B cell (primary cell): ENCODE measurements at regions not wholly inside any gene's neighbourhood (a gene's known extent, or its start where the extent isn't known, plus 50 kb on each side); places are given as distances from the start of the nearest gene placed in this dataset. TPM values are rescaled to one million over a fixed set of nuclear protein-coding genes. Genes with fewer than 3 reads are reported as not detected.

ENCODE experiments used
- ATAC-seq: fragments of 200-7000 bp; cut with Tn5 transposase; one replicate; pipeline ENCODE4 v1.10.0; 2021; ENCODE audit warnings: low read depth, mild to moderate bottlenecking, moderate number of reproducible peaks, moderate library complexity
- CTCF ChIA-PET: fragments of 350-600 bp; sonication (Branson Sonifier 250); formaldehyde crosslinking; loops from one replicate; lab custom pipeline; 2021; ENCODE audit warnings: antibody characterized with exemption, inconsistent platforms; lab: Charles Lee
- POLR2A ChIA-PET: fragments of 350-600 bp; sonication (Branson Sonifier 250); formaldehyde crosslinking; loops from one replicate; lab custom pipeline; 2021; ENCODE audit warnings: antibody characterized with exemption; lab: Charles Lee
- DNase-seq: peaks from one replicate; pipeline ENCODE4 v3.0.0; 2013
- H2AFZ ChIP-seq: 2 replicates; pipeline ENCODE4 v1.6.1; 2012; ENCODE audit warnings: mild to moderate bottlenecking, low read depth, low read length; ENCODE audit not compliant: insufficient read depth, poor library complexity, severe bottlenecking
- H3K27ac ChIP-seq, 2 donors: 1 replicate in 1 of 2; 2 replicates in 1 of 2; pipeline ENCODE4 v1.5.1; 2012 to 2013; ENCODE audit warnings: low read length in 2 of 2, mild to moderate bottlenecking in 2 of 2, moderate library complexity in 1 of 2
- H3K27me3 ChIP-seq, 4 experiments: fragments of 200-600 bp in 1 of 4; sonication (generic) in 1 of 4; replicated peaks in 1 of 4; 1 replicate in 2 of 4; 2 replicates in 2 of 4; pipeline versions ENCODE4 v1.6.1 to v1.7.0; 2013 to 2016; ENCODE audit warnings: low read length in 3 of 4, mild to moderate bottlenecking in 2 of 4, mixed read lengths in 1 of 4, moderate library complexity in 1 of 4; ENCODE audit not compliant: insufficient read depth in 4 of 4, control insufficient read depth in 3 of 4; ENCODE audit errors: control extremely low read depth in 1 of 4
- H3K36me3 ChIP-seq, 2 experiments: replicated peaks in 1 of 2; 1 replicate in 1 of 2; 2 replicates in 1 of 2; pipeline versions ENCODE4 v1.6.1 to v1.7.1; 2013; ENCODE audit warnings: low read length in 1 of 2; ENCODE audit not compliant: insufficient read depth in 2 of 2, control insufficient read depth in 1 of 2; ENCODE audit errors: control extremely low read depth in 1 of 2, extremely low read depth in 1 of 2
- H3K4me1 ChIP-seq, 2 donors: fragments of 200-600 bp in 1 of 2; sonication (generic) in 1 of 2; 1 replicate in 1 of 2; 2 replicates in 1 of 2; pipeline versions ENCODE4 v1.5.1 to v1.6.1; 2013 to 2017; ENCODE audit warnings: low read length in 2 of 2; ENCODE audit not compliant: control insufficient read depth in 2 of 2, insufficient read depth in 2 of 2
- H3K4me2 ChIP-seq: replicated peaks from 2 replicates; pipeline ENCODE3; 2012; ENCODE audit warnings: mild to moderate bottlenecking, low read depth, low read length; ENCODE audit not compliant: poor library complexity, severe bottlenecking
- H3K4me3 ChIP-seq, 5 experiments: fragments of 200-600 bp in 1 of 5; sonication (generic) in 1 of 5; 1 replicate in 3 of 5; 2 replicates in 2 of 5; pipeline versions ENCODE4 v1.5.1 to v1.7.0; 2011 to 2016; ENCODE audit warnings: low read length in 4 of 5, mild to moderate bottlenecking in 4 of 5, low read depth in 2 of 5, control low read depth in 1 of 5, moderate library complexity in 1 of 5; ENCODE audit not compliant: insufficient read depth in 1 of 5; ENCODE audit errors: control extremely low read depth in 1 of 5, extremely low read depth in 1 of 5
- H3K79me2 ChIP-seq: fragments of 200-600 bp; sonication (generic); one replicate; pipeline ENCODE4 v1.6.0; 2016; ENCODE audit warnings: low read length; ENCODE audit not compliant: control insufficient read depth, insufficient read depth
- H3K9ac ChIP-seq: fragments of 200-600 bp; sonication (generic); 2 replicates; pipeline ENCODE4 v1.6.1; 2017; ENCODE audit warnings: mild to moderate bottlenecking, low read length, moderate library complexity
- H3K9me3 ChIP-seq, 3 donors: one replicate each; pipeline versions ENCODE4 v1.6.1 to v1.7.1; 2013; ENCODE audit warnings: low read length in 2 of 3; ENCODE audit not compliant: control insufficient read depth in 2 of 3, insufficient read depth in 1 of 3; ENCODE audit errors: control extremely low read depth in 1 of 3
- H4K20me1 ChIP-seq: 2 replicates; pipeline ENCODE4 v1.6.0; 2012; ENCODE audit warnings: mild to moderate bottlenecking, low read length; ENCODE audit not compliant: insufficient read depth, control insufficient read depth, poor library complexity, severe bottlenecking
- H3K27ac Mint-ChIP-seq: one replicate; pipeline ENCODE4 v1.8.0; 2021; ENCODE audit warnings: mixed read lengths
- H3K27me3 Mint-ChIP-seq: one replicate; pipeline ENCODE4 v1.8.0; 2021; ENCODE audit warnings: mixed read lengths
- H3K4me1 Mint-ChIP-seq: one replicate; pipeline ENCODE4 v1.8.0; 2021; ENCODE audit warnings: mixed read lengths
- H3K4me3 Mint-ChIP-seq: one replicate; pipeline ENCODE4 v1.8.0; 2021; ENCODE audit warnings: mixed read lengths
- H3K9me3 Mint-ChIP-seq: one replicate; pipeline ENCODE4 v1.8.0; 2022; ENCODE audit warnings: mixed read lengths; ENCODE audit not compliant: insufficient read depth
- EZH2 ChIP-seq: IDR thresholded peaks from 2 replicates; pipeline ENCODE4 v1.6.1; 2012; ENCODE audit warnings: borderline replicate concordance, low read depth, mild to moderate bottlenecking, moderate library complexity, low read length; ENCODE audit not compliant: insufficient read depth, poor library complexity, severe bottlenecking
- WGBS: methylation state at CpG from one replicate; pipeline ENCODE4 v1.1.5; 2013; ENCODE audit warnings: missing lambda C conversion rate; ENCODE audit not compliant: insufficient coverage; 5-methylcytosine and 5-hydroxymethylcytosine counted together
- intact Hi-C: fragments of 100-400 bp; cut with micrococcal nuclease; formaldehyde crosslinking; loops from one replicate; pipeline ENCODE4 v1.10.0; 2022
- small RNA-seq: library from RNA; depleted of rRNA; stranded (forward); fragments of <200 nt; gene quantifications from one replicate; pipeline ENCODE3, GENCODE V24; 2012; ENCODE audit warnings: low replicate concordance, low read depth; ENCODE audit not compliant: insufficient read length
- TF ChIP-seq, protein P1 (sequence below): fragments of 200-600 bp; IDR thresholded peaks from one replicate; pipeline ENCODE4 v1.8.0; 2022; ENCODE audit warnings: antibody characterized with exemption, mild to moderate bottlenecking

DNA sequence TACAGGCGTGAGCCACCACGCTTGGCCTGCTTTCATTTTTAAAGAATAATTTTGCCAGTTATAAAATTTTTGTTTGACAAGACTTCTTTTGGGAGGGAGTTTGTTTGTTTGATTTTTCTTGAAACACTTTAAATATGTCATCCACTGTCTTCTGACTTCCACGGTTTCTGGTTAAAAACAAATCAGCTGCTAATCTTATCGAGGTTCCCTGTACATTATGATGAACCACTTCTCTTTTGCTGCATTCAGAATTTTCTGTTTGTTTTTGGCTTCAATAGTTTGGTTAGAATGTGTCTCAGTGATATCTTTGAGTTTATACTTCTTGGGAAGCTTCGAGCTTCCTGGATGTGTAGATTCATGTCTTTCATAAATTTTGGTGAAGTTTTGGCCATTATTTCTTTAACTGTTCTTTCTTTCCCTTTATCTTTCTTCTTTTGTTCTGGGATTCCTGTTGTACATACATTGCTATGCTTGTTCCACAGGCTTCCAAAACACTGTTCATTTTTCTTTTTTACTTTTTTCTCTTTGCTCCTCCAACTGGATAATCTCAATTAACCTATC is 60.8 kb downstream of the MSX2 start:
- WGBS, result no CpG with 5 or more reads among the region's 5 CpGs
- no peaks in the 10 kb centered on the region for H3K36me3 ChIP-seq
- H3K79me2 ChIP-seq, result no peaks in the 10 kb centered on the region
- no peak overlapping the region for H3K4me3 ChIP-seq
- CTCF ChIA-PET, result no interaction called here
- intact Hi-C loops, result no loop called here
- no peaks in the 10 kb centered on the region for H3K9me3 ChIP-seq
- no peaks in the 10 kb centered on the region for H3K4me1 ChIP-seq
- H3K9ac ChIP-seq, result no peak overlapping the region
- no peak for DNase-seq
- H4K20me1 ChIP-seq, result no peaks in the 10 kb centered on the region
- Mint-ChIP-seq H3K9me3 (peaks cover 6% of the 10 kb centered on the region), H3K27me3 (peaks cover 4% of the 10 kb centered on the region), H3K27ac (no peak overlapping the region), H3K4me1 (no peaks in the 10 kb centered on the region), H3K4me3 (no peak overlapping the region)
- no peak overlapping the region for H3K4me2 ChIP-seq
- POLR2A ChIA-PET, result no interaction called here
- H3K27ac ChIP-seq, result no peak overlapping the region
- no peak overlapping the region for H2AFZ ChIP-seq
- no peaks in the 10 kb centered on the region for H3K27me3 ChIP-seq
- no peak for ATAC-seq
- TF ChIP-seq, protein P1, sequence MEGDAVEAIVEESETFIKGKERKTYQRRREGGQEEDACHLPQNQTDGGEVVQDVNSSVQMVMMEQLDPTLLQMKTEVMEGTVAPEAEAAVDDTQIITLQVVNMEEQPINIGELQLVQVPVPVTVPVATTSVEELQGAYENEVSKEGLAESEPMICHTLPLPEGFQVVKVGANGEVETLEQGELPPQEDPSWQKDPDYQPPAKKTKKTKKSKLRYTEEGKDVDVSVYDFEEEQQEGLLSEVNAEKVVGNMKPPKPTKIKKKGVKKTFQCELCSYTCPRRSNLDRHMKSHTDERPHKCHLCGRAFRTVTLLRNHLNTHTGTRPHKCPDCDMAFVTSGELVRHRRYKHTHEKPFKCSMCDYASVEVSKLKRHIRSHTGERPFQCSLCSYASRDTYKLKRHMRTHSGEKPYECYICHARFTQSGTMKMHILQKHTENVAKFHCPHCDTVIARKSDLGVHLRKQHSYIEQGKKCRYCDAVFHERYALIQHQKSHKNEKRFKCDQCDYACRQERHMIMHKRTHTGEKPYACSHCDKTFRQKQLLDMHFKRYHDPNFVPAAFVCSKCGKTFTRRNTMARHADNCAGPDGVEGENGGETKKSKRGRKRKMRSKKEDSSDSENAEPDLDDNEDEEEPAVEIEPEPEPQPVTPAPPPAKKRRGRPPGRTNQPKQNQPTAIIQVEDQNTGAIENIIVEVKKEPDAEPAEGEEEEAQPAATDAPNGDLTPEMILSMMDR, result no peak
- TF ChIP-seq EZH2, result no peak

Small RNA genes lying in the stretch of these regions (small RNA-seq; reads per million reads assigned to genes)
- not detected for gene AC008413.1
